Thyroid gland (tissue), 4 donors: ENCODE measurements at regions not wholly inside any gene's neighbourhood (a gene's known extent, or its start where the extent isn't known, plus 50 kb on each side); places are given as distances from the start of the nearest gene placed in this dataset.

ENCODE experiments used
- CTCF ChIP-seq, 6 experiments: fragments of 200-600 bp in 3 of 6; fragments of 450-650 bp in 3 of 6; sonication (generic) in 3 of 6; IDR thresholded peaks; one replicate each; pipeline ENCODE4 v1.5.1; 2016 to 2019; ENCODE audit warnings: antibody characterized with exemption in 6 of 6, mild to moderate bottlenecking in 2 of 6, inconsistent platforms in 1 of 6, moderate library complexity in 1 of 6
- POLR2A ChIP-seq, 2 donors: fragments of 450-650 bp; IDR thresholded peaks; one replicate each; pipeline ENCODE4 v1.6.1; 2017; ENCODE audit warnings: antibody characterized with exemption in 2 of 2, mild to moderate bottlenecking in 2 of 2, moderate library complexity in 1 of 2

- TF ChIP-seq CTCF (IDR thresholded peaks at IDR 0.05) (no peak), POLR2A (IDR thresholded peaks at IDR 0.05) (no peak)
These were observed 194.3 kb downstream of the BAMBI start for GRCh38 chr10:28871665-28872064.
